ENCODE measurements at regions not wholly inside any gene's neighbourhood (a gene's known extent, or its start where the extent isn't known, plus 50 kb on each side); places are given as distances from the start of the nearest gene placed in this dataset.
"Not testable (repeated sequence)": the region's sequence is repeated elsewhere in the genome, so short reads cannot be mapped to it uniquely, and the experiment has no call there.

DNA sequence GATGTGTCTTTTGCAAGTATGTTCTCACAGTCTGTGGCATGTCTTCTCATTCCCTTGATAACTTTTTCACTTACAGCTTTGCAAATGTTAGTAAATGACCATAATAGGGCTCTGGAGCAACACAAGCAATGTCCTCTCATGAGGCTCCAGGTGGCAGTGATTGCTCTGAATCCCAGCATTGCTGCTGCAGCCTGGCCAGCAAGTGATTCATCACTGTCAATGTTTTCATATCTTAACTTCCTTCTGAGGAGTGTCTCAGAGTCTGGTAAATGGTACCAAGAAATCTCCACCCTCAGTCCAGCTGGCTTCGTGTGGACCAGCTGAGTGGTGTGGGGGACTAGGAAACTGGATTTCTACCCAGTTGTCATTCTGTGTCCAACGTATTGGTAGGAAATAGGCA, 139.6 kb downstream of the MYLK4 start:
- no peak for DNase-seq

GRCh38 chr6:2608503-2608902, 142.2 kb downstream of the MYLK4 start:
- DNase-seq, result no peak

DNA sequence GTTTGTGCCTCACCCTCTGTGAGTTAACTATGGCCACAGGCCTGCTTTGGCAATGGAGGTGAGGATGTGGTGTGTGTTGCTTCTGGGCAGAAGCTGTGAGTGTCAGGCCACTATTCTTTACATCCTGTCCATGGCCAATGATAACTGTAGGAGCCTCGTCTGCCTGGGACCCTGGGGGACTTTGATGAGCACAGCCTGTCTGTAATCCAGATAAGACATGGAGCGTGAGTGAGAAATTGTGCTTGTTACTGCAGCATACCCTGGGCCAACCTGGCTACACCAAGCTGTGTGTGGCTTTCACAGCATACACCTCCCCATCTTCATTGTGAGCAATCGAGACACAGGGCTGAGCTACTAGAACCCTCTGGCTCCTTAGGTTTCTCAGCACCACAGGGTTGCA, 150.4 kb downstream of the MYLK4 start:
- no peak for DNase-seq

GRCh38 chr6:2599817-2600216, 150.9 kb downstream of the MYLK4 start:
- DNase-seq, result no peak

DNA sequence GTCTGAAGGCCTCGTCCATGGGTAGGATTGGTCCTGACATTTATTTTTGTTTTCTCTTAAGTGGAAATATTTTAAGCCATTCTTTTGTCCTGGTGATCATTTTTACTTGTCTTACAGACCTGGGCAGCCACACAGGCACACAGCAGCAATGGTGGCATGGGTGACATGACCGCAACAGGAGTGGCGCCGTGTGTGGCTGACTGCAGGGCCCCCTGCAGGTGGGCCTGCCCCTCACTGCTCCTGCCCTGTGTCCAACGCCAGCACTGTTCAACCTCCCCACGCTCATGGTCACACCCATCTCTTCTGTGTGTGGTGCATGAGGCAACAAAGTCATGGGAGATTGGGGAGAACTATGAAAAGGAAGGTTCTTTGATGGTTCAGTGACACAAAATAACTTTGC, 151.9 kb downstream of the MYLK4 start:
- no peak for DNase-seq

- DNase-seq, result no peak
These were observed 152.7 kb downstream of the MYLK4 start for GRCh38 chr6:2597991-2598390.

DNA sequence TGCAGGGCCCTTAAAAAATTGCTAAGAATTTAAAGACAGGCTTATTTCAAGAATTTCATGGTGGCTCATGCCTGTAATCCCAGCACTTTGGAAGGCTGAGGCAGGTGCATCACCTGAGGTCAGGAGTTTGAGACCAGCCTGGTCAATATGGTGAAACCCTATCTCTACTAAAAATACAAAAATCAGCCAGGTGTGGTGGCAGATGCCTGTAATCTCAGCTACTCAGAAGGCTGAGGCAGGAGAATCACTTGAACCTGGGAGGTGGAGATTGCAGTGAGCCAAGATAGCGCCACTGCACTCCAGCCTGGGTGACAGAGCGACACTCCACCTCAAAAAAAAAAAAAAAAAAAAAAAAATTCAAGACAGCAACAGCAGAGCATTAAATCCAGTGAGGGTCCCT, 153.3 kb downstream of the MYLK4 start:
- not testable (repeated sequence) for DNase-seq

DNA sequence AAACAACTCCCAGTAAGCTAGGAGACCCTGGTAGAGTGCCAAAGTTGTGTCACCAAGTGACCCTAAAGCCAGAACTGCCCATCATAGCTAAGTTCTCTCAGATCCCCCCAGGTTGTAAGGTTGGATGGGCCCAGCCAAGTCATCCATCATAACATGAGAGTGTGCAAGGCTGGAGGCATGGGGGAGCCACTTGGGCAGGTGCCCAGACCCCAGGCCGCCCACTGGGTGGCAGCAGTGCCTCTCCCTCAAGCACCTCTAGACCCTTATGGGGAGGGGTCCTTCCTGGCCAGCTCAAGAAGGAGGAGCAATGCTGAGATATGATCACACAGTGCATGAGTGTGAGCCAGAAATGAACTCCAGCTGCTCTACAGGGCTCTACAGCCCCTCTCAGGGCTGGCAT, 154.5 kb downstream of the MYLK4 start:
- no peak for DNase-seq

GRCh38 chr6:2594868-2595267, 155.9 kb downstream of the MYLK4 start:
- DNase-seq, result no peak

DNA sequence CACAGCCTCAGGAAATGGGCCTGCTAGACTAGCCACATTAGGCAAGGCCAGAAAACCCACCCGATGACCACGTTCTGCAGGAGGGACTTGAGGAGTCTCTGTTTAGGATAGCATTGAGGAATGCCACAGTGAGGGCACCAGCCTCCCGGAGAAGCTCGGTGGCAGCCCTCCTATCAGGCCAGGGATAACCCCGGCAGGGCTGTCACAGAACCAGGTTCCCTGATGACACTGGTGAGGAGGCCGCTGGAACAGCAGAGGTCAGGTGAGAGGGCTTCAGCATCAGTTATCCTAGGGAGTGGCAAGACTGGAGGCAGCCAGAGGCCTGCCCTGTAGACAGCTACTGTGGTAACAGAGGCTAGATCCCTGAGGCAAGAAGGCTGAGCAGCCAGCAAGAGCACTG, 157.6 kb downstream of the MYLK4 start:
- no peak for DNase-seq

GRCh38 chr6:2589171-2589661, 161.5 kb downstream of the MYLK4 start:
- DNase-seq, result no peak

DNA sequence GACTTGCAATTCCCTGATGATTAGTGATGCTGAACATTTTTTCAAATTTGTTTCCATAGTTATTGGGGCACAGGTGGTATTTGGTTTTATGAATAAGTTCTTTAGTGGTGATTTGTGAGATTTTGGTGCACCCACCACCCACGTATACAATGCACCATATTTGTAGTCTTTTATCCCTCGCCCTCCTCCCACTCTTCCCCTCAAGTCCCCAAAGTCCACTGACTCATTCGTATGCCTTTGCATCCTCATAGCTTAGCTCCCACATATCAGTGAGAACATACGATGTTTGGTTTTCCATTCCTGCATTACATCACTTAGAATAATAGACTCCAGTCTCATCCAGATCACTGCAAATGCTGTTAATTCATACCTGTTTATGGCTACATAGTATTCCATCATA, 167.3 kb downstream of the MYLK4 start:
- no peak for DNase-seq

GRCh38 chr6:2582268-2582667, 168.5 kb downstream of the MYLK4 start:
- DNase-seq, result no peak

DNA sequence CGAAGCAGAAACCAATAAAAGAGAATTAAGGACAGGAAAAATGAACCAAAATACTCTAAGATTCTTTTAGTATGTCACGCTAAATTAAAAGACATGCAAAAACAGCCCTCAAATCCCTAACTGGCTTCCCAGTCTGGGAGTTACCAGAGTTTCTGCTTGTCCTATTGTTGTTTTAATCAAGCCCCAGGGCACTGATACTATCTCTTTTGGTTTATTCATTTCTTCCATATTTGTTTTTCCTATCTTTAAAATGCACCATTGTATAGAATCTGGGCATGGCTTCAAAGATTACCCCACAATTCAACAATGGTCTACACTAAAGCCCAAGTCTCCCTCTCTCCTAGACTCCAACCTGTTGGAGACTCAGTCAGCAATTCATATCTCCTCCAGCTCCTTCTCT, 169.1 kb downstream of the MYLK4 start:
- no peak for DNase-seq

DNA sequence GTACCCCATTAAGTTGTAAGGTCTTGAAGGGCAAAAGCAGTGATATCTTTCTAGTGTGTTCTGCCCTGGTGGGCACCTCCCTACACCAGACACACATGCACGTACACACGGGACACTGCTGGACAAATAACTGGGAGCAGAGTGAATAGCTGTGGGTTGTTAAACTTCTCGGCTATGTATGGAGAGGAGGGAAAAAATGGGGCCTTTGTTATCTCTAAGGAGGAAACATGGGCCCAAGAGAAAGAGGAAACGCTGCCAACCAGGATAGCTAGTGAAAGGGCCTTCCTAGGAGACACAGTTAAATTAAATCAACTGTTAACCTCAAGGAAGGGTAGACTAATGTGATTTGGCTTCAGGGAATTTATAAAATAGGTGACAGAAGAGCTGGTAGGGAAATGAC, 169.7 kb downstream of the MYLK4 start:
- no peak for DNase-seq

GRCh38 chr6:2579804-2580570, 170.7 kb downstream of the MYLK4 start:
- DNase-seq, result no peak

- no peak for DNase-seq
These were observed 171.4 kb downstream of the MYLK4 start for GRCh38 chr6:2579241-2579761.

DNA sequence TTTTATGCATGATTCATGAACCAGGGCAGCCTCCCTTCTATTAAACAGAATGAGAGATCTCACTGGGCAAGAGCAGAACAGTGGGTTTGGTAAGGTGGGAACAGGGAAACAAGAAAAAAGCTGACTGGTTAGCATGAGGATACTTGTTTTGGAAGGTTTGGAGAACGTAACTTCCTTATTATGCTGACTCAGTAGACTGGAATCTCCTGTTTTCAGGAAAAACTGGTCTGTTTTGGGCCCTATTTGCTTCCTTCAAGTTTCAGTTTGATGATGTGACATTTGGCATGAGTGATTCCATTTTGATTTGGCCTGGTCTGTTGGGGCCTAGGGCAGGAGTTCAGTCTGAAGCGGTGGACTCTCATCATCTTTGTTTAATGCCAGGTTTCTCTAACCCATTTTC, 172.0 kb downstream of the MYLK4 start:
- DNase-seq, result no peak

GRCh38 chr6:2576499-2576898, 174.2 kb downstream of the MYLK4 start:
- no peak for DNase-seq

- no peak for DNase-seq
These were observed 175.5 kb downstream of the MYLK4 start for GRCh38 chr6:2575236-2575635.

DNA sequence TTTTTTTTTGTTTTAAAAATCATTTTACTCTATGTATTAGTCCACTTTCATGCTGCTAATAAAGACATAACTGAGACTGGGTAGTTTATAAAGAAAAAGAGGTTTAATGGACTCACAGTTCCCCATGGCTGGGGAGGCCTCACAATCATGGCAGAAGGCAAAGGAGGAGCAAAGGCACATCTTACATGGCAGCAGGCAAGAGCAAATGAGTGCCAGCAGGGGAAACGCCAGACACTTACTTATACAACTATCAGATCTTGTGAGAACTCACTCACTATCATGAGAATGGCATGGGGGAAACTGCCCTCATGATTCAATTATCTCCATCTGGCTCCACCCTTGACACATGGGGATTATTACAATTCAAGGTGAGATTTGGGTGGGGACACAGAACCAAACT, 181.3 kb downstream of the MYLK4 start:
- DNase-seq, result not testable (repeated sequence)

DNA sequence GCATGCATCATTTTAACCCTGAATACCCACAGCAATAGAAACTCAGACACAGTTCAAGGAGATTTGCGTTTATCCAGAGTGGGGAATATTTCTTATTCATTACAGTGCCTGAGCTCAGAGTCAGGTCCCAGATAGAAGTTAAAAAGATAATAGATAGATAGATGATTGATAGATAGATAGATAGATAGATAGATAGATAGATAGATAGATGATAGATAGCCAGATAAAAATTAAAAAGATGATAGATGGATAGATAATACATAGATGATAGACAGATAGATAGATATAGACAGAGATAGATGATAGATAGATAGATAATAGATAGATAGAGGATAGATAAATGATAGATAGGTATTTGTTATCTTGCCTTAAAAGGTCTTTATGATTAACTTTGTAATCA, 184.7 kb downstream of the MYLK4 start:
- DNase-seq, result no peak

GRCh38 chr6:2565499-2565898, 185.2 kb downstream of the MYLK4 start:
- no peak for DNase-seq

GRCh38 chr6:2563635-2564034, 187.1 kb downstream of the MYLK4 start:
- DNase-seq, result no peak

Data from CD4-positive, alpha-beta T cell treated with Interleukin-1 beta for 1 hour (primary cell).